ENCODE measurements at regions not wholly inside any gene's neighbourhood (a gene's known extent, or its start where the extent isn't known, plus 50 kb on each side); places are given as distances from the start of the nearest gene placed in this dataset.
A peak's percentile ranks its signal among the peaks of the same experiment; 100 is the strongest.

DNA sequence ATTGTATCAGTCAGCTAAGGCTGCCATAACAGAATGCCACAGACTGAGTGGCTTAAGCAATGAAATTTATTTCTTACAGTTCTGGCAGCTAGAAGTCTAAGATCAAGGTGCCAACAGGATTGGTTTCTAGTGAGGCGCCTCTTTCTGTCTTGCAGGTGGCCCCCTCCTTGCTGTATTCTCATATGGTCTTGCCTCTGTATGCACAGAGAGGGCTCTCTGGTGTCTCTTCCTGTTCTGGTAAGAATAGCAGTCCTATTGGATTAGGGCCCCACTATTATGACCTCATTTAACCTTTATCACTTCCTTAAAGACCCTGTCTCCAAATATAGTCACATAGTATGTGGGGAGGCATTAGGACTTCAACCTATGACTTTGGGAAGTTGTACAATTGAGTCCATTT, 253.9 kb downstream of the EDEM1 start:
- ChIA-PET CTCF (no interaction called here), POLR2A (no interaction called here)
- H3K4me2 ChIP-seq = no peak overlapping the region
- H3K27ac ChIP-seq = no peak overlapping the region
- FAIRE-seq (no peak), ATAC-seq (no peak), DNase-seq (ENCODE audit: low read depth in 1 of 2, low spot score in 1 of 2) (no peak)
- no peak overlapping the region for H3K4me3 ChIP-seq
- H3K9me3 ChIP-seq = no peaks in the 10 kb centered on the region; the same call in 2 of the 3 replicates
- no peaks in the 10 kb centered on the region for H3K4me1 ChIP-seq
- WGBS (ENCODE audit: missing lambda C conversion rate) = 75% methylated on average over 1 of the region's 1 CpG
- no peak for TF ChIP-seq POLR2A (IDR thresholded peaks at IDR 0.05; ENCODE audit: low read length)
- no peak for TF ChIP-seq ZNF302 (CRISPR knock-in tag; IDR thresholded peaks at IDR 0.05)
- TF ChIP-seq FOSL2 (IDR thresholded peaks at IDR 0.05) = no peak
- TF ChIP-seq FOSL2 (CRISPR knock-in tag; IDR thresholded peaks at IDR 0.05) = no peak
- TF ChIP-seq ZC3H11A (IDR thresholded peaks at IDR 0.05) = no peak
- no peak for TF ChIP-seq CHD2 (IDR thresholded peaks at IDR 0.05; ENCODE audit: low read length, partially characterized antibody)
- TF ChIP-seq, protein P1, sequence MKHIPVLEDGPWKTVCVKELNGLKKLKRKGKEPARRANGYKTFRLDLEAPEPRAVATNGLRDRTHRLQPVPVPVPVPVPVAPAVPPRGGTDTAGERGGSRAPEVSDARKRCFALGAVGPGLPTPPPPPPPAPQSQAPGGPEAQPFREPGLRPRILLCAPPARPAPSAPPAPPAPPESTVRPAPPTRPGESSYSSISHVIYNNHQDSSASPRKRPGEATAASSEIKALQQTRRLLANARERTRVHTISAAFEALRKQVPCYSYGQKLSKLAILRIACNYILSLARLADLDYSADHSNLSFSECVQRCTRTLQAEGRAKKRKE (CRISPR knock-in tag; IDR thresholded peaks at IDR 0.05; ENCODE audit: low read depth) = no peak
- no peak for TF ChIP-seq EP300 (IDR thresholded peaks at IDR 0.05)
- no peak for TF ChIP-seq TP53 (CRISPR knock-in tag; IDR thresholded peaks at IDR 0.05)
- TF ChIP-seq MAZ (IDR thresholded peaks at IDR 0.05; ENCODE audit: borderline replicate concordance, low read depth, low read length) = no peak

DNA sequence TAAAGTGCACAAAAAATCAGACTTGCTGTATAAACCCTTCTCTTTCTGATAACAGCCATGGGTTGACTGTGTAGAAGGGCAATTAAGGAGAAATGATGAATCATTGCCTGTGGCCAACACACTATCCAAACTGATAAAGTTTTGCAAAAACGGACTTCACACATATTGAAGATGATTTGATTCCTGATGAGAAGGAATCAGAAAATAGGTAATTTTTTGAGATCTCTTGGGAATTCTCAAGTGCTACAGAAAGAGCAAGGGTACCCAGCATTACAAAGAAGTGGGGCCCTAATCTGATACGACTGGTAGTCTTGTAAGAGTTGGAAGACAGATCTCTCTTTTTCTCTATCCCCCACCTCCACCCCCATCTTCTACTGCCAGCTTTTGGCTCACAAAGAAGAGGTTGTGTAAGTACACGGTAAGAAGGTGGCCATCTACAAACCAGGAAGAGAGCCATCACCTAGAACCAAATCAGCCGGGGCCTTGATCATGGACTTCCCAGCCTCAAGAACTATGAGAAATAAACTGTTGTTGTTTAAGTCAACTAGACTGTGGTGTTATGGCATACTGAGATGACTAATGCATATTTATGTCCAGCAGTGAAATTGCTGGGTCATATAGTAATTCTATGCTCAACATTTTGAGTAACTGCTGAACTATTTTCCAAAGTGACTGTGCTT, 254.7 kb downstream of the EDEM1 start:
- 57% methylated on average over 4 of the region's 4 CpGs for WGBS (ENCODE audit: missing lambda C conversion rate)
- DNase-seq (ENCODE audit: low read depth in 1 of 2, low spot score in 1 of 2) (peak in 1 of 2 experiments; percentile 20), FAIRE-seq (no peak), ATAC-seq (no peak)
- TF ChIP-seq PHF8 (IDR thresholded peaks at IDR 0.05; ENCODE audit: borderline replicate concordance, low read depth) (no peak), CHD2 (IDR thresholded peaks at IDR 0.05; ENCODE audit: low read length, partially characterized antibody) (no peak), HOXA7 (CRISPR knock-in tag; IDR thresholded peaks at IDR 0.05) (no peak), CHD4 (IDR thresholded peaks at IDR 0.05; ENCODE audit: borderline replicate concordance) (no peak), GATA3 (IDR thresholded peaks at IDR 0.05; ENCODE audit: borderline replicate concordance) (no peak), FOSB (CRISPR knock-in tag; IDR thresholded peaks at IDR 0.05) (no peak), HOXB5 (CRISPR knock-in tag; IDR thresholded peaks at IDR 0.05) (no peak), FOXS1 (CRISPR knock-in tag; IDR thresholded peaks at IDR 0.05) (no peak), HOXB13 (CRISPR knock-in tag; IDR thresholded peaks at IDR 0.05; ENCODE audit: low read depth) (no peak), CBX8 (IDR thresholded peaks at IDR 0.05) (no peak), TP53 (CRISPR knock-in tag; IDR thresholded peaks at IDR 0.05) (no peak), HEYL (CRISPR knock-in tag; IDR thresholded peaks at IDR 0.05) (no peak), POLR2A (IDR thresholded peaks at IDR 0.05; ENCODE audit: low read length) (no peak), MAZ (IDR thresholded peaks at IDR 0.05; ENCODE audit: borderline replicate concordance, low read depth, low read length) (no peak), BHLHE40 (IDR thresholded peaks at IDR 0.05; ENCODE audit: low read depth, low read length) (no peak)
- TF ChIP-seq, protein P2, sequence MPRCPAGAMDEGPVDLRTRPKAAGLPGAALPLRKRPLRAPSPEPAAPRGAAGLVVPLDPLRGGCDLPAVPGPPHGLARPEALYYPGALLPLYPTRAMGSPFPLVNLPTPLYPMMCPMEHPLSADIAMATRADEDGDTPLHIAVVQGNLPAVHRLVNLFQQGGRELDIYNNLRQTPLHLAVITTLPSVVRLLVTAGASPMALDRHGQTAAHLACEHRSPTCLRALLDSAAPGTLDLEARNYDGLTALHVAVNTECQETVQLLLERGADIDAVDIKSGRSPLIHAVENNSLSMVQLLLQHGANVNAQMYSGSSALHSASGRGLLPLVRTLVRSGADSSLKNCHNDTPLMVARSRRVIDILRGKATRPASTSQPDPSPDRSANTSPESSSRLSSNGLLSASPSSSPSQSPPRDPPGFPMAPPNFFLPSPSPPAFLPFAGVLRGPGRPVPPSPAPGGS (IDR thresholded peaks at IDR 0.05) = no peak
- TF ChIP-seq, protein P3, sequence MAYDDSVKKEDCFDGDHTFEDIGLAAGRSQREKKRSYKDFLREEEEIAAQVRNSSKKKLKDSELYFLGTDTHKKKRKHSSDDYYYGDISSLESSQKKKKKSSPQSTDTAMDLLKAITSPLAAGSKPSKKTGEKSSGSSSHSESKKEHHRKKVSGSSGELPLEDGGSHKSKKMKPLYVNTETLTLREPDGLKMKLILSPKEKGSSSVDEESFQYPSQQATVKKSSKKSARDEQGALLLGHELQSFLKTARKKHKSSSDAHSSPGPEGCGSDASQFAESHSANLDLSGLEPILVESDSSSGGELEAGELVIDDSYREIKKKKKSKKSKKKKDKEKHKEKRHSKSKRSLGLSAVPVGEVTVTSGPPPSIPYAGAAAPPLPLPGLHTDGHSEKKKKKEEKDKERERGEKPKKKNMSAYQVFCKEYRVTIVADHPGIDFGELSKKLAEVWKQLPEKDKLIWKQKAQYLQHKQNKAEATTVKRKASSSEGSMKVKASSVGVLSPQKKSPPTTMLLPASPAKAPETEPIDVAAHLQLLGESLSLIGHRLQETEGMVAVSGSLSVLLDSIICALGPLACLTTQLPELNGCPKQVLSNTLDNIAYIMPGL (CRISPR knock-in tag; IDR thresholded peaks at IDR 0.05; ENCODE audit: borderline replicate concordance) = no peak
- TF ChIP-seq, protein P4, sequence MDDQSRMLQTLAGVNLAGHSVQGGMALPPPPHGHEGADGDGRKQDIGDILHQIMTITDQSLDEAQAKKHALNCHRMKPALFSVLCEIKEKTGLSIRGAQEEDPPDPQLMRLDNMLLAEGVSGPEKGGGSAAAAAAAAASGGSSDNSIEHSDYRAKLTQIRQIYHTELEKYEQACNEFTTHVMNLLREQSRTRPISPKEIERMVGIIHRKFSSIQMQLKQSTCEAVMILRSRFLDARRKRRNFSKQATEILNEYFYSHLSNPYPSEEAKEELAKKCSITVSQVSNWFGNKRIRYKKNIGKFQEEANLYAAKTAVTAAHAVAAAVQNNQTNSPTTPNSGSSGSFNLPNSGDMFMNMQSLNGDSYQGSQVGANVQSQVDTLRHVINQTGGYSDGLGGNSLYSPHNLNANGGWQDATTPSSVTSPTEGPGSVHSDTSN (IDR thresholded peaks at IDR 0.05) = no peak
- TF ChIP-seq, protein P5, sequence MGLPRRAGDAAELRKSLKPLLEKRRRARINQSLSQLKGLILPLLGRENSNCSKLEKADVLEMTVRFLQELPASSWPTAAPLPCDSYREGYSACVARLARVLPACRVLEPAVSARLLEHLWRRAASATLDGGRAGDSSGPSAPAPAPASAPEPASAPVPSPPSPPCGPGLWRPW (IDR thresholded peaks at IDR 0.05) = no peak
- TF ChIP-seq, protein P6, sequence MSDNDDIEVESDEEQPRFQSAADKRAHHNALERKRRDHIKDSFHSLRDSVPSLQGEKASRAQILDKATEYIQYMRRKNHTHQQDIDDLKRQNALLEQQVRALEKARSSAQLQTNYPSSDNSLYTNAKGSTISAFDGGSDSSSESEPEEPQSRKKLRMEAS (IDR thresholded peaks at IDR 0.05) = no peak
- no peak overlapping the region for H3K4me3 ChIP-seq
- no peak overlapping the region for H3K4me2 ChIP-seq
- ChIA-PET CTCF (no interaction called here), POLR2A (no interaction called here)
- no peaks in the 10 kb centered on the region; the same call in 2 of the 3 replicates for H3K9me3 ChIP-seq
- H3K4me1 ChIP-seq = no peaks in the 10 kb centered on the region
- no peak overlapping the region for H3K27ac ChIP-seq

All from A549 (cell line).